ENCODE measurements at regions not wholly inside any gene's neighbourhood (a gene's known extent, or its start where the extent isn't known, plus 50 kb on each side); places are given as distances from the start of the nearest gene placed in this dataset.

DNA sequence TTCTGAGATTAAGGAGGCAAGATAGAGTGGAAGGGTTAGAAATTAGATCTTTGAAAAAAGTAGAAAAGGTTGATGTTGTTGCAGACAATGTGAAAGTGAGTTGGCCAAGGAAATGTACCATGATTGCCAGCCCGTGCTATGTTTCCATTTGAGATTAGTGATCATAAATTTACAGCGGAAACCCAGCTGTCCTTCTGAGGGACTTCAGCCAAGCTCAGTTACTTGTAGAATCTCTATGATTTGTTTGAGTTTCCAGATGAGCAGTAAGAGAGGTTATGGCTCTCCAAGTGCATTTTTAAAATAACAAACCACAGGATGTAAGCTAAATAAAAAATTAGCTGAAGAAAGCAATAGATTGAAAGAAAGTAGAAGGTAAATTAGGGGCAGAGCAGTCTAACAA lies 54.2 kb upstream of the RBMS3 start:
- H3K36me3 ChIP-seq (ENCODE audit: control insufficient read depth in 2 of 2, insufficient read depth in 2 of 2, low read length in 2 of 2): no peaks in the 10 kb centered on the region
- no peaks in the 10 kb centered on the region for H3K27me3 ChIP-seq (ENCODE audit: control insufficient read depth in 2 of 2, insufficient read depth in 2 of 2, low read length in 2 of 2)
- H3K4me1 ChIP-seq (ENCODE audit: control insufficient read depth in 2 of 2, insufficient read depth in 2 of 2, low read length in 2 of 2): no peaks in the 10 kb centered on the region
- no peak overlapping the region for H3K9ac ChIP-seq (ENCODE audit: low read depth in 1 of 2, low read length in 2 of 2)
- no peak overlapping the region for H3K4me3 ChIP-seq (ENCODE audit: low read length in 2 of 2)
- H3K9me3 ChIP-seq (ENCODE audit: control insufficient read depth in 2 of 2, low read length in 2 of 2): no peaks in the 10 kb centered on the region
- H3K27ac ChIP-seq (ENCODE audit: low read depth in 2 of 2, low read length in 2 of 2): no peak overlapping the region

DNA sequence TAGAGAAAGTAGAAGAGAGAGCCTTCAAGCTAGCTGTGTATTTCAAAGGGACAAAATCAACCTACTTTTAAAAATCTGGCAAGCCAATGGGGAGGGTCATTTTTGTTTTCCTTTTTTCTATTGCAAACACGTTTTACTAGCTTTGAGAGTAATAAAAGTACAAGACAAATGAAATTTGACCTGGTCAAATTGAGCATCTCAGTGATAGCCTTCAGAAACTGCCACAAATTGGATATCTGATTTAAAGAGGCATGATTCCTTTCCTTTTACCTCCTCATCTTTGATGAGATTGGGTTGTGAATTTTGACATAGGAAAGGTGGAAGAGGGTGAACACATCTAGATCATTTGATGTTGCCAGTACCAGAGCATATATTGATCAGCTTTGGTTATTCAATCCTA lies 53.6 kb upstream of the RBMS3 start:
- no peak overlapping the region for H3K9ac ChIP-seq (ENCODE audit: low read depth in 1 of 2, low read length in 2 of 2)
- H3K27me3 ChIP-seq (ENCODE audit: control insufficient read depth in 2 of 2, insufficient read depth in 2 of 2, low read length in 2 of 2): no peaks in the 10 kb centered on the region
- no peaks in the 10 kb centered on the region for H3K9me3 ChIP-seq (ENCODE audit: control insufficient read depth in 2 of 2, low read length in 2 of 2)
- no peak overlapping the region for H3K27ac ChIP-seq (ENCODE audit: low read depth in 2 of 2, low read length in 2 of 2)
- no peaks in the 10 kb centered on the region for H3K36me3 ChIP-seq (ENCODE audit: control insufficient read depth in 2 of 2, insufficient read depth in 2 of 2, low read length in 2 of 2)
- no peaks in the 10 kb centered on the region for H3K4me1 ChIP-seq (ENCODE audit: control insufficient read depth in 2 of 2, insufficient read depth in 2 of 2, low read length in 2 of 2)
- no peak overlapping the region for H3K4me3 ChIP-seq (ENCODE audit: low read length in 2 of 2)
